ENCODE measurements at regions not wholly inside any gene's neighbourhood (a gene's known extent, or its start where the extent isn't known, plus 50 kb on each side); places are given as distances from the start of the nearest gene placed in this dataset.

DNA sequence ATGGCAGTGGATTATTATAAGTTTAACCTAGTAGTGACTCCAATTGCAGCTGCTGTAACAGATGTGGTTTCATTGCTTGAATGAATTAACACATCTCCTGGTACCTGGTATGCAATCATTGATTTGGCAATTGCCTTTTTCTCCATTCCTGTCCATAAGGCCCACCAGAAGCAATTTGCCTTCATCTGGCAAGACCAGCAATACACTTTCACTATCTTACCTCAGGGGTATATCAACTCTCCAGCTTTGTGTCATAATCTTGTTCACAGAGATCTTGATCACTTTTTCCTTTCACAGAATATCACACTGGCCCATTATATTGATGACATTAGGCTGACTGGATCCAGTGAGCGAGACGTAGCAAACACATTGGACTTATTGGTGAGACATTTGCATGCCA is 128.7 kb upstream of the ZC3H12C start:
- TF ChIP-seq, protein P1, sequence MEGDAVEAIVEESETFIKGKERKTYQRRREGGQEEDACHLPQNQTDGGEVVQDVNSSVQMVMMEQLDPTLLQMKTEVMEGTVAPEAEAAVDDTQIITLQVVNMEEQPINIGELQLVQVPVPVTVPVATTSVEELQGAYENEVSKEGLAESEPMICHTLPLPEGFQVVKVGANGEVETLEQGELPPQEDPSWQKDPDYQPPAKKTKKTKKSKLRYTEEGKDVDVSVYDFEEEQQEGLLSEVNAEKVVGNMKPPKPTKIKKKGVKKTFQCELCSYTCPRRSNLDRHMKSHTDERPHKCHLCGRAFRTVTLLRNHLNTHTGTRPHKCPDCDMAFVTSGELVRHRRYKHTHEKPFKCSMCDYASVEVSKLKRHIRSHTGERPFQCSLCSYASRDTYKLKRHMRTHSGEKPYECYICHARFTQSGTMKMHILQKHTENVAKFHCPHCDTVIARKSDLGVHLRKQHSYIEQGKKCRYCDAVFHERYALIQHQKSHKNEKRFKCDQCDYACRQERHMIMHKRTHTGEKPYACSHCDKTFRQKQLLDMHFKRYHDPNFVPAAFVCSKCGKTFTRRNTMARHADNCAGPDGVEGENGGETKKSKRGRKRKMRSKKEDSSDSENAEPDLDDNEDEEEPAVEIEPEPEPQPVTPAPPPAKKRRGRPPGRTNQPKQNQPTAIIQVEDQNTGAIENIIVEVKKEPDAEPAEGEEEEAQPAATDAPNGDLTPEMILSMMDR (IDR thresholded peaks at IDR 0.05), result no peak
- TF ChIP-seq EP300 (IDR thresholded peaks at IDR 0.05), result no peak
